GM19324 (cell line): ENCODE measurements at regions not wholly inside any gene's neighbourhood (a gene's known extent, or its start where the extent isn't known, plus 50 kb on each side); places are given as distances from the start of the nearest gene placed in this dataset.

Source experiments
- ATAC-seq: cut with Tn5 transposase; IDR thresholded peaks from one replicate; pipeline ENCODE4 v1.9.1; 2021; ENCODE audit warnings: mild to moderate bottlenecking, moderate library complexity; ENCODE audit not compliant: unreplicated experiment, low FRiP score

DNA sequence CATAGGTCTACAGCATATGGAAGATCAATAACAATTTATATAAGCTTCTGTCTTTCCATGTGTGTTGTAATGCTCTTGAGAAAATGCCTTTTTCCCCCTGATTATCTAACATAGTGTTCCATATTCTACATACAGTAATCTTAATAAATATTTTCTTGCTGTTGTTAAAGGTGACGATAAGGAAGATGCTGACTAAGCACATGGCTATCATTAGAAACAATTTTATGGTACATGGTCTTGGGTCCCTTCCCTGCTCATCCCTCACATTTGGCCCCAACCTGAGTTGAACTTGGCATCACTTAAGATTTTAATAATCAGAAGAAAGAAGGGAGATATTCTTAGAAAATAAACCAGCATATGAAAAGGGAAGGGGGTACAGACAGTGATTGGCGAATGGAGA, 382.1 kb upstream of the CDH20 start:
- no peak for ATAC-seq

DNA sequence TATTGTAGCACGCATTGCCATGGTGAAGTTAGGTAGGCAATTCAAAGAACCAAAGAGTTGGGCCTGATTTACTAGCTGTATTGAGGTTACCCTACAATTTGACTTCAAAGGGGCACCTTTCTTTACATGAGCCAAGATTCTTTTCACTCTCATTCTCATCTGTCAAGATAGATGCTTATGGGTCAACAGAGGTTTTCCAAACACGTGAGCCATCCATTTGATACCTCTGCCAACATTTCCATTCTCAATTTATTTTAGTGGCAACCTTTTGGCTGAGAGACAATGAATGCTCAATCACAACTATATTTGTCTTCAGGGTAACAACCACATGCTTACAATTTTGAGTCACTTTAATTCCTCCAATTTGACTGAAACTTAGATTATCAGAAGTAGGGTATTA, 370.6 kb upstream of the CDH20 start:
- ATAC-seq, result no peak

DNA sequence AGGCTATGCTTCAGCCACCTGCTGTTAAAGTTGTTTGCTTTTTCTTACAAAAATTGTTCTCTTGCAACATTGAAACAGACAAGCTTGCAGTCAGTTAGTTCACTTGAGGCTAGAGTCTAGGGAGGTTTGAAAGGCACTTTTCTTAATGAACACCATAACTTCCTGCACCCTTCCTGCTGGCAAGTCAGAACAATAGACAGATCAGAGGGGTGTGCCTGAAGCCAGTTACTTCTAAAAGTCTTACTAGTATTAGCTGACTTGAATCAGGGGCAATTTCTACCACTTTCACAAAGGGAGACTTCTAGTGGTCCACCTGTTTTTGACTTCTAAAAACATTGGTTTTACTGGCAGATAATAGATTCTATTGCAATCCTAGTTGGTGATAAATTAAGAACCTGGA, 367.4 kb upstream of the CDH20 start:
- no peak for ATAC-seq

DNA sequence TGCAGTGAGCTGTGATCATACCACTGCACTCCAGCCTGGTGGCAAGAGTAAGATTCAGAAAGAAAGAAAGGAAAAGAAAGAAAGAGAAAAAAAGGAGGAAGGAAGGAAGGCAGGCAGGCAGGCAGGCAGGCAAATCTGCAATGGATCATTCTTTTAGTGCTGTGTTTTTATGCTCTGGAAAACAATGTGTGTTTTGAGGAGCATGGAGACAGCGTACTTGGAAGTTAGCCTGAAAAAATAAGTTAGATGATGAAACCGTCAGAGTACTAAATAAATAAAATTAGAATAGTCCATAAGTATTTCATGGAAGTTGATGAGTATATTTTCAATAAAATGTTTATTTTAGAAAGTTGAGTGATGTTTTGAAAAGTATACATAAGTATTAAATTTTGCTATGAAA, 366.4 kb upstream of the CDH20 start:
- no peak for ATAC-seq

DNA sequence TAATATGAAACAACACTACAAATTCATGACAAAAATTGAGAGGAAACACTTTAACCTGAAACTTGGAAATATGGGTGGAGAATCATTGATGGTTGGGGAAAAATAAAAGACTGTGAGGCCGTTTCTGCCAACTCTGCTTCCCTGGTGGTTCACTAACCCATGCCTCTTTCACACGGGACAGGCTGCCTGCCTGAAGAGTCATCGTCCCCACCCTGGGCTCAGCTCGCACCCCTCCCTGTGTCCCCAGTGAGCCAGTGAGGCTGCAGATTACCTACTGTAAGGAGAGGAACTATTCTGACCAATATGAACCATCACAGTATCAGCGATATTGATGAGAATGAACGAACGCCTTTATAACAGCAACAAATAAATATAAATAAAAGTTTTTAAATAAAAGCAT, 357.8 kb upstream of the CDH20 start:
- no peak for ATAC-seq

DNA sequence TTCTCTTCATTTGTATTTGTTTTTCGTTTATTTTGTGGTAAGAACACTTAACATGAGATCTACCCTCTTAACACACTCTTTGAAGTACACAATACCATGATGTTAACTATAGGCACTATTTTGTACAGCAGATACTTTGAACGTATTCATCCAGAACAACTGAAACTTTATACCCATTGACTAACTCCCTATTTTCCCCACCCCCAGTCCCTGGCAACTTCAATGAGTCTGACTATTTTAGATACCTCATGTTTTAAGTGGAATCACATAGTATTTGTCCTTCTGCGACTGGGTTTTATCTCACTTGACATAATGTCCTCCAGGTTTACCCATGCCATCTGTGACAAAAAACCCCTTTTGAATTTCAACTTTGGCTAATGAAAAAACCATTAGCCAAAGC, 356.3 kb upstream of the CDH20 start:
- no peak for ATAC-seq

DNA sequence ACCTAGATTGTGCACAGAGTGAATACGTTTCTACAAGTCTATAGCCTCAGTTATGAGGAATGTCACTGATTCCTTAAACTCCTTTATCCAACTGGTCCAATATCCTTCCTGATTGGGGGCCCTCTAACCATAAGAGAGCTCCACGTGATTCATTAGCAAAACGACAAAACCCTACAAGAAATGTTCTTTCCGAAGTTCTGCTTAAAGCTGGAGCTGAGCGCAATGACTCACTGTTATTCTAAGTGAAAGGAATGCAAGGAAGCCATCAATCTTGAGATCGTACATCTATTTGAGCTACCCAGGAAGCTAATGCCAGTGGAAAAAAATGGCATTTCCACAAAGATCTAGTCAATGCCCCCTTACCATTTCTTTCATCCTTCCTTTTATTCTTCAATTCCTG, 354.9 kb upstream of the CDH20 start:
- no peak for ATAC-seq

DNA sequence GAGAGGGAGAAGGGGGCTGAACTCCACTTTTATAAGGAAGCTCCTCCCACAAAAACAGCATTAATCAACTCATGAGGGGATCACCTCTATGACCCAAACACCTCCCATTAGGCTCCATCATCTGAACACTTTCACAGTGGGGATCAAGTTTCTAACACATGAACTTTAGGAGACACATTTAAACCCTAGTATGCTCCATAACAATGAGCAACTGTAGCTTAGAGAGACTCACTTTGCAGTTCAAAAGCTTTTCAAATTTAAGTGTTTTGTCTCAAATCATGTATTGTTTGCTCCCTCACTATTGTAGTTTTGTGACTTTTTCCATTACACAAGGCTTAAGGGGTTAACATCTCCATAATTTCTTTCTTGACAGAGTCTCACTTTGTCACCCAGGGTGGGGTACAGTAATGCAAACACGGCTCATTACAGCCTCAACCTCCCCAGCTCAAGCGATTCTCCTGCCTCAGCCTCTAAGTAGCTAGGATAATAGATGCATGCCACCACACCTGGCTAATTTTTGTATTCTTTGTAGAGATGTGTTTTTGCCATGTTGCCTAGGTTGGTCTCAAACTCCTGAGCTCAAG, 352.7 kb upstream of the CDH20 start:
- ATAC-seq, result no peak

DNA sequence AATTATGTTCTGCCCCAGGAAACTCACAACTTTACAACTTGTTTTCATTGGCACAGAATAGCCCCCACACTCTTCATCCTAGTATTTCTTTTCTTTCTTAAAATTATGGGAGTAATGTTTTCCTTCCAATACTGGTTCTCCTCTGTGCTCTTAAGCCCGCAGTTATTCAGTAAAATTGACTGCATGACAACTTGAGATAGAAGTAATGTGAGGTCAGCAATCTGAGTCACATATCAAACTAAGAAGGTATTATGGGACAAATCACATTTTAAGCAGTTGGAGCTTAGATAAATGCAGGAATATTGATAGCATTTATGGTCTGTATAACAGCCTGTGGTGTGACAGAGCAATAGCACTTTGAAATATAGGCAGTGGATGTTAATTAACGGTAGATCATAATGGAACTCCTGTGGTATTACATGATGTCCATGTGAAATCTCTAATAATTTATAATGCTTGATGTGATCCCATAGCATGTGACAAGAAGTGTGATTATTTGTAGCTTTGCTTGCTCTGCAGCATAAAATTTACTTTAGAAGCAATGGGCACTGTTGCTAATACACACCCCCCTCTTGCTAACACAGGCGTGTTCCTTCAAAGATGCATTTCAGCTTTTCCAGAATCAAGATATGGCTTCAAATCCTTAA, 351.4 kb upstream of the CDH20 start:
- no peak for ATAC-seq

DNA sequence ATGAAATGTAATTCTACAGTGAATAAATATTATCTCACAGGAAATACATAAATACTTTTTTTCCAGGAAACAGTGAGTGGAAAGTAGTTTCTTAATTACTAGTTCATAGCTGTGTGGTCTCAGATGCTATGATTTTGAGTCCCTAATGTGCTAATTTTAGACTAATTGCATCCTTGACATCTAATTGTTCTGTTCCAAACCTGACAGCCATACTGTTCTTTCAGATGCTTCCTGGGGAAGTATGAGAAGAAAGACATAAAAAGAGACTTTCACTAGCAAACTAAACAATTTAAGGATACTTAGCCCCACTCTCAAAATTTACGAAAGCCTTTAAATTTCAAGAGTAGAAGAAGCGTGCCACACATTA, 350.9 kb upstream of the CDH20 start:
- no peak for ATAC-seq

DNA sequence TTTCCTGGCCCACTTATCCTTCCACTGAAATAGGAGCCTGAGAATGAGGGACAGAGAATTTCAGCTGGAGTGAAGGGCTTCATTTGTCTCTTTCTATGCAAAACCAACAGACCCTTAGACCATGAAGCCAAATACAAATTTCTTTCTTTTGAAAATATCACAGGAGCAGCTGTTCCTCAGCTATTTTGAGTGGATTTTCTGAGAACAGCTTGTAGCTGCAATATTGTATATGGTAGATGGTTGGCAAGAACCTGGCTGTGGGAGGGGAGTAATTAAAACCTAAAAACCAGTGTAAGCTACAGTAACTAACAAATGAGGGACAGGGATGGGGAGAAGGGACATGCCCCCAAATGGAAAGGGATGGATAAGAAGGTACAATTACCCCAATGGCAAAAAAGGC, 350.3 kb upstream of the CDH20 start:
- no peak for ATAC-seq

DNA sequence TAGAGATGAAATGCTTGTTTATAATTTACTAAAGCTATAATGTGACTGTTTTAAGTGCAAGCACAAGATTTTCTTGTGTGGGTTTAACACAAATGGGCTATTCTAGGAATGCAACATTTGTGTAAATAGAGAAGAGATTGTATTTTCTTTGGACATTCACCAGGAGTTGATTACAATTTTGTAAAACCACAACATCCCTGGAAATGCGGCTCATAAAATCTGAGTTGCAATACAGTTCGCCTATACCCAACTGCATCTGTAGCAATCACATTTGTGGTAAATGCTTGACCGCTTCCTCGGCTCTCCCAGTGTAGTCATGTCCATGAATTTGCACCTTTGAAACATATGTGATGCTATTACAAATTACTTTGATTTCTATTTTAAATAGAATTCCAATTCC, 348.7 kb upstream of the CDH20 start:
- ATAC-seq, result no peak

DNA sequence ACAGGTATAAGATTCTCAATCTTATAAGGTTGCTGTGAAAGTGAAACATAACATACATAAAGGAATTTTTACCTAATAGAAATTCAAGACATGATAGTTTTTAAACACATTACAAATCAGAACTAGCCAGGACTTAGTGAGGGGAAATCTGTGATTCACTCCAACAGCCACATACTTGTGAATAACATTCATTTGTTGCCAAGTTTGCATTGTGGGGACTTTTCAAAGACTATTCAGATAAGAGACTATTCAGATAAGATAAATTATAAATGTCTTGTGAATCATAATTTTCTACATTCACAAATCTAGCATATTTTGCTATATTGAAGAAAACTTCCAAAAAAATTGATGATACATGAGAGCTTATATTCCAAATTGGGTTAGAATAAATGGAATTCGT, 345.3 kb upstream of the CDH20 start:
- no peak for ATAC-seq

DNA sequence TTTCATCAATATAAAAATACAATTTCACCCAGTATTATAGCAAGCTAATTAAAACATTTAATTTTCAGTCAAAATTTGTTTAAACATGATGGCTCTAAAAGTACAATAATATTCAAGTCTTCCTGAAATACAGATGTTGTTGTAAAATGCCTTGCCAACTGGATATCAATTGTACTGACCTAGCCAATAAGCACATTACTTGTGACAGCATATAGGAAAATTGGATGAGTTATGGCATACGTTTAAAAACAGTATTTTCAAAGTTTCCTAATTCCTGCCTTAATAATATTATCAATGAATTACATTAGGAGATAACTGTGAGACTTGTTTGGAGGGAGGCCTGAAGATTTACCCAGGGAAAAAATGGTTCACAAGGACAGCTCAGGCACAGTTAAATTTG, 336.9 kb upstream of the CDH20 start:
- ATAC-seq, result no peak

DNA sequence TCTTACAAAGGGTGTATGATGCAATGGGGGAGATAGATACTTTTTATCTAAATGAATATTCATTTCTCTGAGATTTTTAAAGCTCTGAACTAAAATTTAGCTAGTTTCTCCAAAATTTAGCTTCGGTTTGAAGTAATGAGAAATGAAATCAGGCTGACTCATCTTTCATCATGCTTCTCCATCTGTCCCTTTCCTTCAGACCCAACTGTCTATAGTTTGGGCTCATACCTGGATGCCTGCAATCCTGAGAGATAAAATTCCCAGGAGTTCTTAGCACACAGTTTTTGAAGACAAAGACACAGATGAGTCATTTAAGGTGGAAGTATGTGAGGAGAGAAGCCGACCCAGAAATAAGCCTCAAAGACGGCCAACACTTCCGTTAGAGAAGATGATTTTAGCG, 336.4 kb upstream of the CDH20 start:
- ATAC-seq, result no peak

DNA sequence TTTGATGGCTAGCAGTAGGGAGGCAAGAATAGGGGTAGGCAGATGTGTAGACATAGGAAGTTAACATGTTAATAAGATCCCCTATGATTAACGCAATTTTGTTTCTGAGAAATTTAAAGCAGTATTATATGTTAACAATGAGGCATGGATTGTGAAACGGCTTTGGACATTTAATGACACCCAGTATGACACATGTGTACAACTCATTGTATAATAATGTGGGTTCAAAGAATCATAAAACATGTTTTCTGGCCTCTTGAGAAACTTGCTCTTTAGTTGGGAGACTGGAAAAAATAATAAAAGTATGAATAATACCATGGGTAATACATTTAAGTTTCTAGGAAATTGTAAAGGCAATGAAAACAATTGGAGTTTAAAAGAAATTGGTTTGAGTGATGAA, 332.1 kb upstream of the CDH20 start:
- ATAC-seq, result no peak

DNA sequence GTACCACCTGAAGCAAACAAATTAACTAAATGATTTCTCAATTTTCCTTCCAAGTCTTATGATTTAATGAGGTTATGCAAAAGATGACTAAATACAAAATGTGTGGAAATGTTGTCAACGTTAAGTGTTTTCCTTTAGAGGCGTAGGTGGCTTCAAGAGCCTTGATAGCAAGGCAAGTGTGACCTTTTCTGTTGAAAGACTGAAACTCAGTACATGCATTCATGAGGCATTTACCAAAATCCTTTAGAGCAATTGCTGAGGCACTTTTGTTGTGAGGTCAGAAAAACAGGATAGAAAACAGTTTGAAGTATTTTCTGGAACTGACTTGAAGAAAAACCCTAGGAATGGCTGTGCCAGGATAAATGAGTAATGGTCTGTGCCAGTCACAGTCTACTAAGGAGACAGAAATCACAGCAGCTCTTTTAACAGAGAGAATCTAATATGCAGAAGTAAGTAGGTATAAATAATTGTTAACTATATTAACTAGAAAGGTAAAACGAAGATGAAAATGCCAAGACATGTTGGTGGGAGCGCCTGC, 326.5 kb upstream of the CDH20 start:
- ATAC-seq, result no peak

DNA sequence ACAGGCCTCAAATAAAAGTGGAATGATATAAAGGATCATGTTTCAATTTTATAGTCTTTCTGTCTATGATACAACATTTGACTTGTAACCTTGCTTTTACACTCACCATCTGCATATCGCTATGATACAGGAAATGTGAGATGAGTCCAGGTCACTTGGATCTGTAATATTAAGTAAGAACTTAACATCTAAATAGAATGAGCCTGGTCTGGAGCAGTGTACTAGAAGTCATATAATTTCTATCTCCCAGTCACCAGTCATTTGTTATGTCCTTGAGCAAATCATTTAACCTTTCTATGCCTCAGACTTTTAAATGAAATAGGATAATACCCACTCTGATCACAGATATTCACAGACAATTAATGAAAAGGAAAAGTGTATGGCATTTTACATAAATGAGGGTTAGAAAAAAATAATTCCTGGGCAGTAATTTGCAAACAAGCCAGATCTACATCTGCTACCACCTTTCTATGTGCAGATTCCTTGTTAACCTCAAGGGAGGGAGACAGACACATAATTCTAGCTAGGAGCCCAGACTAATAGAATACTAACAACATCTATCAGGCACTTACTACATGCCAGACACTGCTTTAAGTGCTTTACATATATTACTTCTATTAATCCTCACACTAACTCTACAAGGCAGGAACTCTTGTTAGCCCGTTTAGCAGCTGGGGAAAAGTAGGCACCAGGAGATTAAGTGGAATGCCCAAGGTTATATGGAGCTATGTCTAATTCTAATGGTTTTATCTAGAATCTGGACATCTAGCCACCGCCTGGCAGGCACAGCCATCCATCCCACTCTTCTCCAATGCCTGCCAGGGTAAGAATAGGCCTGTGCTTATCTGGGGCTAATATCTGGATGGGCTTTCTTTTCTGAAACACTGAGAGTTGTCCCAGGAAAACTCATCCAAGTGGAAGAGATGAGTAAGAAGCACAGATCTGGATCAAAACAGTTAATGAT, 313.6 kb upstream of the CDH20 start:
- no peak for ATAC-seq

DNA sequence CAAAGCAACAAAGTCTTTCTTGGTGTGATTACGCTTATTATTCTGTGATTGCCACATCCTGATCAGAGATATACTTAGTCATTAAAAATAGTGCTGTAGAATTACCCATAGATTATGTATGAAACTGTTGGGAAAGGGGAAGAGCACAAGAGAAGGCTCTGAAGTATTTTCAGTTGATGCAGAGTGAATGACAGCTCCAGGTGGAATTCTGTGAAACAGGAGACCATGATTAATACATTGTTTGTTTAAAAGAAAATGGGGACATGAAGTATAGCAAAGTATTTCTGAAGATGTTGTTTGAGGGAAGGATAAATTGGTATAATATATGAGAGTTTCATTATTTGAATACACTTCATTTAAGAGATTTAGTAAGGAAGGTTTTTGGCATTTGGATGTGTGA, 307.6 kb upstream of the CDH20 start:
- no peak for ATAC-seq

DNA sequence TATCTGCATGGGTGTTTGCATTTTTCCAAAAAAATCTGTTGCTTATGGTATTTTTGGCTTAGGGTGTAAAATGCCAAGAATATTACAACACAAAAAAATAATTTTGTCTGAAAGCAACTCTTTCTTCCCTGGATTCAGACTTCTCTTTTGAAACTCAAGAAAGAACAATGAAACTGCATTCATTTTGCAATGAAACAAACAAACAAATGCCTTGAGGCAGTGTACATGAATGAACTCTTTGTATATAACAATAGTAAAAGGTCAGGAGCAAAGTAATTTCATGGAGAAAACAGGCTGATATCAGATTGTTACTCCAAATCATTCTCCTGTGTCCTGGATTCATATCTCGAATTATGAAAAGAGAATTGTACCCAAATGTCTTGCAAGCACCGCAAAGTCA, 301.6 kb upstream of the CDH20 start:
- no peak for ATAC-seq

DNA sequence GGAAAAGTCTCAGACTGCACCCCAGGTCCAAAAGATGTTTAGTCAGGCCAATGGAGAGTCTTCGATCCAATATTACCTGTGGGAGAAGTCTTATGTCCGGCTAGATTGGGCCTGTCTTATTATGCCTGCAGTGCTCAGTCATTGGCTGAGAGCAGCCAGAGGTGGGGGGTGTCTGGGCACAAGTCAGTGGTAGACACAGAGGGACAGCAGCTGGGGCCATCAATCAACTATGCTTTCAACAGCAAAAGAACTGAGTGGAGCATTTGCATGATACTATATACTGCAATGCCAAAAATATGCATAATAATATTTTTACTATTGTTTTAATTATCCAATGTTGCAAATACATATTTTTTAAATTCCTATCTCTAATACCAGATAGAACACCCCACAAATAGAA, 298.6 kb upstream of the CDH20 start:
- ATAC-seq, result no peak

DNA sequence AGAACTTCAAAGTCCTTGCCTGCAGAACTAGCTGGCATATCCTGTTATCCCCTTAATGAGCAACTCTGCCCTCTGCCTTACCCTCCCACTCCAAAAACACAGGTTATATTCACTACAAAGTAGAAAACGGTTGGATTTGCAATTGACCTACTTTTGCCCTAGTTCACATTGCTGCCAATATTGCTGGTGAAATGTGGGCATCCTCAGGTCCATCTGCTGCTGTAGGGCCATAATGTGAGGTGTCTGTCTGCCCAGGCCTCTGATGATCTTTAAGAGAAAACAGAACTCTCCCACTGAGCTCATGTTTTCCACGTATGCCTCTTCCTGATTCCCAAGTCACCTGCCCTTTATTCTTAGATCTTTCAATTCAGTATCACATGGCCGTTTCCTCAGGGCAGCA, 294.0 kb upstream of the CDH20 start:
- no peak for ATAC-seq
